ENCODE measurements at regions not wholly inside any gene's neighbourhood (a gene's known extent, or its start where the extent isn't known, plus 50 kb on each side); places are given as distances from the start of the nearest gene placed in this dataset.

GRCh38 chr7:26532471-26532870 is 240.8 kb downstream of the SNX10 start:
- intact Hi-C loops (cut with micrococcal nuclease): no loop called here
- H3K4me1 Mint-ChIP-seq (ENCODE audit: low read depth): no peaks in the 10 kb centered on the region
- DNase-seq (no peak), ATAC-seq (no peak)
- no peaks in the 10 kb centered on the region for H3K36me3 Mint-ChIP-seq (ENCODE audit: low read depth)
- ChIA-PET CTCF (interaction anchor here (0.9 kb wide), 1 partner anchor 333 kb away, joined by 3 read pairs; no protein-coding TSS in a partner anchor), POLR2A (no interaction called here)
- no peaks in the 10 kb centered on the region for H3K9me3 Mint-ChIP-seq
- H3K4me3 Mint-ChIP-seq: no peak overlapping the region
- no peak overlapping the region for H3K27ac Mint-ChIP-seq
- TF ChIP-seq, protein P1, sequence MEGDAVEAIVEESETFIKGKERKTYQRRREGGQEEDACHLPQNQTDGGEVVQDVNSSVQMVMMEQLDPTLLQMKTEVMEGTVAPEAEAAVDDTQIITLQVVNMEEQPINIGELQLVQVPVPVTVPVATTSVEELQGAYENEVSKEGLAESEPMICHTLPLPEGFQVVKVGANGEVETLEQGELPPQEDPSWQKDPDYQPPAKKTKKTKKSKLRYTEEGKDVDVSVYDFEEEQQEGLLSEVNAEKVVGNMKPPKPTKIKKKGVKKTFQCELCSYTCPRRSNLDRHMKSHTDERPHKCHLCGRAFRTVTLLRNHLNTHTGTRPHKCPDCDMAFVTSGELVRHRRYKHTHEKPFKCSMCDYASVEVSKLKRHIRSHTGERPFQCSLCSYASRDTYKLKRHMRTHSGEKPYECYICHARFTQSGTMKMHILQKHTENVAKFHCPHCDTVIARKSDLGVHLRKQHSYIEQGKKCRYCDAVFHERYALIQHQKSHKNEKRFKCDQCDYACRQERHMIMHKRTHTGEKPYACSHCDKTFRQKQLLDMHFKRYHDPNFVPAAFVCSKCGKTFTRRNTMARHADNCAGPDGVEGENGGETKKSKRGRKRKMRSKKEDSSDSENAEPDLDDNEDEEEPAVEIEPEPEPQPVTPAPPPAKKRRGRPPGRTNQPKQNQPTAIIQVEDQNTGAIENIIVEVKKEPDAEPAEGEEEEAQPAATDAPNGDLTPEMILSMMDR (IDR thresholded peaks at IDR 0.05): no peak
- peaks cover 12% of the 10 kb centered on the region for H3K27me3 Mint-ChIP-seq

GRCh38 chr7:26533217-26533616 is 241.6 kb downstream of the SNX10 start:
- intact Hi-C loops (cut with micrococcal nuclease): no loop called here
- no peak for ATAC-seq
- ChIA-PET CTCF (no interaction called here), POLR2A (interaction anchor here (0.6 kb wide), 1 partner anchor 1260 kb away, joined by 6 read pairs; no protein-coding TSS in a partner anchor)
- Mint-ChIP-seq H3K4me3 (no peak overlapping the region), H3K27ac (no peak overlapping the region), H3K4me1 (ENCODE audit: low read depth) (no peaks in the 10 kb centered on the region), H3K27me3 (peaks cover 17% of the 10 kb centered on the region), H3K36me3 (ENCODE audit: low read depth) (no peaks in the 10 kb centered on the region), H3K9me3 (no peaks in the 10 kb centered on the region)
- no peak for DNase-seq
- TF ChIP-seq, protein P1 (IDR thresholded peaks at IDR 0.05): no peak

DNA sequence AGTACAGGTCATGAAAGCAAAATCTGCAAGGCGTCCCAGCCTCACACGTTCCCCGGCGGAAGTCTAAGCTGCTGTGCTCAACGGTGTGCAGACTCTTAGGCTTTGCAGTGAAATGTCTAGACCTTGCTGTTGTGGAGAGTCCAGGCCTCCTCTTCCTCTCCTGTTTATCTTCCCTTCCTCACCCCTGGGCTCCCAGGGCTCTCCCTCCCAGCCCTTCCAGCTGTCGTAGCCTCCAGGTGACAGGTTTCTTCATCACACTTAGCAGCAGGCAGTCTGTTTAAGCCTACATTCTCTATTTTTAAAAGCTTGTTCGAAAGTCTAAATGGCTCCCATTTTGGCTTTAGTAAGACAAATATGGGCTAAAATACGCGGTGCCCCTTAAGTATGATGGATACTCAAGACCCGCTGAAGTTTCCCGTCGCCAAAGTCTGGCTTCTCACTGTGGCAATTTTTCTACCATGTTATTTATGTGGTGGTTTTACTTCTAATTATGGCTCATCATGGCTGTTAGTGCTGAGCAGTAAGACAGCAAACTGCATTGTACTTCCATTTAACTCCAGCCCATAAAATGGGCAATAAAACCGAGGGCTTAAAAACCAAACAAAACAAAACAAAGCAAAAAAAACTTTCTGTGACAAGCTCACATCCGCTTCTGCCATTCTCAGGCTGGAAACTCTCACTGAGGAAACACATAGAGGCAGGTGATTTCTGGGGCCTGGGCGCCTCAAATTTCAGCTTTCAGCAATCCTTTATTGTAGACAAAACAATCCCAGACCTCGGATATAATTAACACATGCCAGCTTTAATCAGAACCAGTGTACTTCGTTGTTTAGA is 243.2 kb downstream of the SNX10 start:
- Mint-ChIP-seq H3K4me1 (ENCODE audit: low read depth) (no peaks in the 10 kb centered on the region), H3K27me3 (peaks cover 21% of the 10 kb centered on the region), H3K36me3 (ENCODE audit: low read depth) (no peaks in the 10 kb centered on the region), H3K4me3 (no peak overlapping the region), H3K27ac (no peak overlapping the region), H3K9me3 (no peaks in the 10 kb centered on the region)
- CTCF ChIA-PET: no interaction called here
- POLR2A ChIA-PET: interaction anchor here (1.4 kb wide), 1 partner anchor 16 kb away, joined by 3 read pairs; no protein-coding TSS in a partner anchor
- no peak for ATAC-seq
- TF ChIP-seq, protein P1 (IDR thresholded peaks at IDR 0.05): no peak
- DNase-seq: no peak
- intact Hi-C loops (cut with micrococcal nuclease): no loop called here

- Mint-ChIP-seq H3K9me3 (no peaks in the 10 kb centered on the region), H3K27me3 (peaks cover 25% of the 10 kb centered on the region), H3K27ac (no peak overlapping the region), H3K4me3 (no peak overlapping the region), H3K36me3 (ENCODE audit: low read depth) (no peaks in the 10 kb centered on the region), H3K4me1 (ENCODE audit: low read depth) (no peaks in the 10 kb centered on the region)
- ChIA-PET CTCF (no interaction called here), POLR2A (interaction anchor here (1.4 kb wide), 1 partner anchor 17 kb away, joined by 3 read pairs; no protein-coding TSS in a partner anchor)
- TF ChIP-seq, protein P1 (IDR thresholded peaks at IDR 0.05): no peak
- ATAC-seq (no peak), DNase-seq (no peak)
- intact Hi-C loops (cut with micrococcal nuclease): no loop called here
Observed at GRCh38 chr7:26535483-26536007, 243.9 kb downstream of the SNX10 start.

GRCh38 chr7:26538216-26538615 is 246.6 kb downstream of the SNX10 start:
- intact Hi-C loops (cut with micrococcal nuclease): no loop called here
- H3K27me3 Mint-ChIP-seq: peaks cover 21% of the 10 kb centered on the region
- TF ChIP-seq, protein P1 (IDR thresholded peaks at IDR 0.05): no peak

More at GRCh38 chr7:26538216-26538615, 246.6 kb downstream of the SNX10 start:
- H3K4me3 Mint-ChIP-seq: no peak overlapping the region
- no peaks in the 10 kb centered on the region for H3K4me1 Mint-ChIP-seq (ENCODE audit: low read depth)
- no peaks in the 10 kb centered on the region for H3K9me3 Mint-ChIP-seq
- ChIA-PET POLR2A (no interaction called here), CTCF (no interaction called here)
- no peaks in the 10 kb centered on the region for H3K36me3 Mint-ChIP-seq (ENCODE audit: low read depth)
- ATAC-seq (no peak), DNase-seq (no peak)
- H3K27ac Mint-ChIP-seq: no peak overlapping the region

All from activated CD8-positive, alpha-beta T cell treated with anti-CD3 and anti-CD28 coated beads for 36 hours (primary cell).